Upper lobe of left lung (tissue), 6 donors: ENCODE measurements at regions not wholly inside any gene's neighbourhood (a gene's known extent, or its start where the extent isn't known, plus 50 kb on each side); places are given as distances from the start of the nearest gene placed in this dataset.

Source experiments
- ATAC-seq, 2 donors: fragments of 200-7000 bp; cut with Tn5 transposase; one replicate each; pipeline ENCODE4 v1.9.1; 2022; ENCODE audit warnings: mild to moderate bottlenecking in 2 of 2, moderate library complexity in 2 of 2; ENCODE audit not compliant: low FRiP score in 2 of 2
- DNase-seq, 2 donors: peaks; one replicate each; pipeline ENCODE4 v3.0.0-alpha.2; 2019 to 2020
- H3K27ac ChIP-seq, 4 donors: fragments of 200-600 bp; sonication (generic); one replicate each; pipeline ENCODE4 v1.5.1; 2016 to 2019
- H3K27me3 ChIP-seq, 4 donors: fragments of 200-600 bp; sonication (generic); one replicate each; pipeline ENCODE4 v1.5.1; 2017 to 2019
- H3K36me3 ChIP-seq, 4 donors: fragments of 200-600 bp; sonication (generic); one replicate each; pipeline ENCODE4 v1.5.1; 2016 to 2019
- H3K4me1 ChIP-seq, 4 donors: fragments of 200-600 bp; sonication (generic); one replicate each; pipeline ENCODE4 v1.5.1; 2018 to 2019
- H3K4me3 ChIP-seq, 4 donors: fragments of 200-600 bp; sonication (generic); one replicate each; pipeline ENCODE4 v1.5.1; 2017 to 2019; ENCODE audit warnings: mild to moderate bottlenecking in 2 of 4, moderate library complexity in 1 of 4
- H3K9me3 ChIP-seq, 4 donors: fragments of 200-600 bp; sonication (generic); one replicate each; pipeline ENCODE4 v1.5.1; 2018 to 2019
- CTCF ChIP-seq, 6 experiments: fragments of 450-650 bp in 4 of 6; fragments of 200-600 bp in 2 of 6; sonication (generic) in 2 of 6; IDR thresholded peaks; one replicate each; pipeline ENCODE4 v1.5.1; 2016 to 2019; ENCODE audit warnings: antibody characterized with exemption in 6 of 6
- EP300 ChIP-seq, 4 donors: sonication (generic); formaldehyde crosslinking; IDR thresholded peaks; one replicate each; pipeline ENCODE4 v1.5.1; 2017; ENCODE audit warnings: antibody characterized with exemption in 4 of 4, control low read depth in 2 of 4
- POLR2A ChIP-seq, 4 donors: fragments of 450-650 bp; IDR thresholded peaks; one replicate each; pipeline ENCODE4 v1.5.1; 2016 to 2017; ENCODE audit warnings: antibody characterized with exemption in 4 of 4, mild to moderate bottlenecking in 2 of 4
- POLR2AphosphoS5 ChIP-seq, 2 donors: sonication (generic); formaldehyde crosslinking; IDR thresholded peaks; one replicate each; pipeline ENCODE4 v1.5.1; 2017; ENCODE audit warnings: antibody characterized with exemption in 2 of 2
- WGBS, 2 donors: methylation state at CpG; one replicate each; pipeline ENCODE4 v1.1.5; 2017 to 2018; 5-methylcytosine and 5-hydroxymethylcytosine counted together
- donor health status: DM: no; HTN: no; CAD: no; lungs with moderate emphysema.
- donor health status: DM: no; HTN: yes; CAD: no; lungs with severe emphysema.

GRCh38 chr10:84605802-84606201 lies 277.4 kb downstream of the CCSER2 start:
- Histone ChIP-seq H3K4me3 (no peak overlapping the region), H3K27me3 (no peaks in the 10 kb centered on the region), H3K4me1 (no peaks in the 10 kb centered on the region), H3K36me3 (no peaks in the 10 kb centered on the region), H3K9me3 (no peaks in the 10 kb centered on the region), H3K27ac (no peak overlapping the region)
- TF ChIP-seq POLR2AphosphoS5 (IDR thresholded peaks at IDR 0.05) (no peak), CTCF (IDR thresholded peaks at IDR 0.05) (no peak), POLR2A (IDR thresholded peaks at IDR 0.05) (no peak), EP300 (IDR thresholded peaks at IDR 0.05) (no peak)
- ATAC-seq (no peak), DNase-seq (no peak)
- WGBS, 2 donors, result 83 to 92% methylated on average over 6 of the region's 6 CpGs

- Histone ChIP-seq H3K36me3 (no peaks in the 10 kb centered on the region), H3K27ac (no peak overlapping the region), H3K4me3 (no peak overlapping the region), H3K4me1 (no peaks in the 10 kb centered on the region), H3K9me3 (no peaks in the 10 kb centered on the region), H3K27me3 (no peaks in the 10 kb centered on the region)
- DNase-seq (no peak), ATAC-seq (no peak)
- WGBS, 2 donors, result 70 to 86% methylated on average over 3 of the region's 3 CpGs
- TF ChIP-seq EP300 (IDR thresholded peaks at IDR 0.05) (no peak), POLR2A (IDR thresholded peaks at IDR 0.05) (no peak), CTCF (IDR thresholded peaks at IDR 0.05) (no peak), POLR2AphosphoS5 (IDR thresholded peaks at IDR 0.05) (no peak)
These were observed 278.0 kb downstream of the CCSER2 start for GRCh38 chr10:84606428-84606827.

- ATAC-seq (no peak), DNase-seq (no peak)
- H3K27me3 ChIP-seq, result no peaks in the 10 kb centered on the region
- no peaks in the 10 kb centered on the region for H3K9me3 ChIP-seq
- no peak overlapping the region for H3K4me3 ChIP-seq
- no peaks in the 10 kb centered on the region for H3K4me1 ChIP-seq
- no peaks in the 10 kb centered on the region for H3K36me3 ChIP-seq
- TF ChIP-seq POLR2AphosphoS5 (IDR thresholded peaks at IDR 0.05) (no peak), CTCF (IDR thresholded peaks at IDR 0.05) (no peak), POLR2A (IDR thresholded peaks at IDR 0.05) (no peak), EP300 (IDR thresholded peaks at IDR 0.05) (no peak)
- H3K27ac ChIP-seq, result no peak overlapping the region
- 63 to 74% methylated on average over 3 to 4 of the region's 4 CpGs for WGBS, 2 donors
These were observed 278.7 kb downstream of the CCSER2 start for GRCh38 chr10:84607044-84607443.

GRCh38 chr10:84607523-84607922 lies 279.1 kb downstream of the CCSER2 start:
- H3K27ac ChIP-seq, result no peak overlapping the region
- no peaks in the 10 kb centered on the region for H3K4me1 ChIP-seq
- DNase-seq, result no peak
- WGBS, 2 donors, result 24 to 41% methylated on average over 6 to 9 of the region's 9 CpGs
- no peaks in the 10 kb centered on the region for H3K27me3 ChIP-seq
- H3K36me3 ChIP-seq, result no peaks in the 10 kb centered on the region
- no peak overlapping the region for H3K4me3 ChIP-seq
- TF ChIP-seq POLR2A (IDR thresholded peaks at IDR 0.05) (no peak), EP300 (IDR thresholded peaks at IDR 0.05) (no peak), CTCF (IDR thresholded peaks at IDR 0.05) (no peak), POLR2AphosphoS5 (IDR thresholded peaks at IDR 0.05) (no peak)
- no peaks in the 10 kb centered on the region for H3K9me3 ChIP-seq
- ATAC-seq, result no peak

GRCh38 chr10:84608126-84608525 lies 279.7 kb downstream of the CCSER2 start:
- H3K36me3 ChIP-seq, result no peaks in the 10 kb centered on the region
- DNase-seq (no peak), ATAC-seq (no peak)
- no peaks in the 10 kb centered on the region for H3K27me3 ChIP-seq
- no peaks in the 10 kb centered on the region for H3K9me3 ChIP-seq
- H3K27ac ChIP-seq, result no peak overlapping the region
- TF ChIP-seq POLR2A (IDR thresholded peaks at IDR 0.05), result no peak
- TF ChIP-seq POLR2AphosphoS5 (IDR thresholded peaks at IDR 0.05), result no peak
- no peak for TF ChIP-seq EP300 (IDR thresholded peaks at IDR 0.05)
- TF ChIP-seq CTCF (IDR thresholded peaks at IDR 0.05), result no peak
- no peaks in the 10 kb centered on the region for H3K4me1 ChIP-seq
- H3K4me3 ChIP-seq, result no peak overlapping the region
- WGBS, 2 donors, result 91 to 94% methylated on average over 4 of the region's 4 CpGs
